H1 (cell line): ENCODE measurements at regions not wholly inside any gene's neighbourhood (a gene's known extent, or its start where the extent isn't known, plus 50 kb on each side); places are given as distances from the start of the nearest gene placed in this dataset.

Experiments used
- HDAC6 ChIP-seq: IDR thresholded peaks from one replicate; pipeline ENCODE4 v1.7.1; 2012; ENCODE audit warnings: low read depth, mild to moderate bottlenecking, inconsistent platforms, low read length, moderate library complexity
- NANOG ChIP-seq: IDR thresholded peaks from 2 replicates; pipeline ENCODE4 v1.6.1; 2011; ENCODE audit warnings: low read length, low read depth, mild to moderate bottlenecking, inconsistent platforms; ENCODE audit not compliant: insufficient read depth, poor library complexity, severe bottlenecking
- RAD21 ChIP-seq, 2 experiments: IDR thresholded peaks in 1 of 2; conservative IDR thresholded peaks in 1 of 2; 2 replicates each; pipeline ENCODE4 v1.6.1; 2011; ENCODE audit warnings: low read depth in 2 of 2, low read length in 2 of 2, improper control_type of control experiment in 1 of 2, inconsistent platforms in 1 of 2, mild to moderate bottlenecking in 1 of 2, moderate library complexity in 1 of 2
- SRF ChIP-seq: IDR thresholded peaks from 2 replicates; pipeline ENCODE4 v1.6.1; 2011; ENCODE audit warnings: mild to moderate bottlenecking, low read depth, low read length, moderate library complexity
- TCF12 ChIP-seq: IDR thresholded peaks from 2 replicates; pipeline ENCODE4 v1.6.1; 2011; ENCODE audit warnings: low read depth, mild to moderate bottlenecking, low read length

- no peak for TF ChIP-seq HDAC6
- TF ChIP-seq TCF12 = no peak
- no peak for TF ChIP-seq RAD21 (IDR thresholded peaks at IDR 0.05 in 1 of 2, conservative IDR thresholded peaks at IDR 0.05 in 1 of 2; ENCODE audit: low read depth in 2 of 2, low read length in 2 of 2)
- no peak for TF ChIP-seq NANOG
- no peak for TF ChIP-seq SRF
- TF ChIP-seq, all 59 proteins: peak for 0
Observed at GRCh38 chr4:129897111-129897510, 801.2 kb downstream of the C4orf33 start (continued).
